Osteoblast (primary cell): ENCODE measurements at regions not wholly inside any gene's neighbourhood (a gene's known extent, or its start where the extent isn't known, plus 50 kb on each side); places are given as distances from the start of the nearest gene placed in this dataset.

ENCODE experiments used
- DNase-seq: peaks from one replicate; pipeline ENCODE4 v3.0.0; 2011; ENCODE audit warnings: low spot score, mixed read lengths; ENCODE audit not compliant: insufficient read length; ENCODE audit errors: missing footprints
- H2AFZ ChIP-seq: 2 replicates; pipeline ENCODE4 v1.6.0; 2011; ENCODE audit warnings: mild to moderate bottlenecking, low read length
- H3K27ac ChIP-seq: 2 replicates; pipeline ENCODE4 v1.5.1; 2011; ENCODE audit warnings: mild to moderate bottlenecking, low read depth, low read length, moderate library complexity
- H3K27me3 ChIP-seq: 2 replicates; pipeline ENCODE4 v1.6.0; 2012; ENCODE audit warnings: mild to moderate bottlenecking, control low read depth, inconsistent platforms, low read length, moderate library complexity; ENCODE audit not compliant: insufficient read depth
- H3K36me3 ChIP-seq: 2 replicates; pipeline ENCODE4 v1.5.1; 2011; ENCODE audit warnings: mild to moderate bottlenecking, low read length, control low read depth, moderate library complexity; ENCODE audit not compliant: insufficient read depth
- H3K4me1 ChIP-seq: 2 replicates; pipeline ENCODE4 v1.5.1; 2011; ENCODE audit warnings: mild to moderate bottlenecking, low read length, control low read depth, moderate library complexity; ENCODE audit not compliant: insufficient read depth
- H3K4me2 ChIP-seq: 2 replicates; pipeline ENCODE4 v1.6.0; 2011; ENCODE audit warnings: mild to moderate bottlenecking, low read length; ENCODE audit not compliant: insufficient read depth
- H3K4me3 ChIP-seq: fragments of 200-600 bp; sonication (generic); 3 replicates; pipeline ENCODE4 v1.5.1; 2012; ENCODE audit warnings: mild to moderate bottlenecking, low read length, inconsistent platforms; ENCODE audit not compliant: insufficient read depth
- H3K79me2 ChIP-seq: 2 replicates; pipeline ENCODE4 v1.6.0; 2012; ENCODE audit warnings: mild to moderate bottlenecking, low read length, control low read depth, inconsistent platforms; ENCODE audit not compliant: insufficient read depth
- H3K9me3 ChIP-seq: 2 replicates; pipeline ENCODE4 v1.5.1; 2011; ENCODE audit warnings: low read depth, low read length, control low read depth
- H4K20me1 ChIP-seq: 2 replicates; pipeline ENCODE4 v1.6.0; 2012; ENCODE audit warnings: mild to moderate bottlenecking, low read length, control low read depth; ENCODE audit not compliant: insufficient read depth
- TF ChIP-seq, protein P1 (sequence below): IDR thresholded peaks from 2 replicates; pipeline ENCODE4 v1.5.1; 2011; ENCODE audit warnings: mild to moderate bottlenecking, low read depth, low read length, moderate library complexity; ENCODE audit errors: extremely low read depth

DNA sequence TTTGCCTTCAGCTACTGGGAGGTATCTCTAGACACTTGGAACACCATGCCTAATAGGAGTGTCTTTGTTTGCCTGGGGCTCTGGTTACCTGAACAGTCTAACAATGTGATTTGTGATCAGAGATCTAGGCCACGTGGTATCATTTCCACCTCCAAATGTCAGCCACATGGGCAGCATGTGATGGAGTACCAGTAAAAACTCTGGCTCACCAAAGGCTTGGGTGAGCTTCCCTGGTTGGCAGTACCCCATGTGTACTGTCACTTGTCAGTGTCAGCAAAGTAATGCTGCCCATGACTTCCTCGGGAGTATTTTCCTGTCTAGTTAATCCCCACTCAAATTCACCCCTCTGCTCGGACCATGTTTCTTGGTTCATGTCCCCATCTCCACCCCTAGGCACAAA lies 195.2 kb upstream of the LRFN2 start:
- Histone ChIP-seq H3K79me2 (no peaks in the 10 kb centered on the region), H4K20me1 (no peaks in the 10 kb centered on the region), H3K9me3 (no peaks in the 10 kb centered on the region), H2AFZ (no peak overlapping the region), H3K27me3 (peaks cover 4% of the 10 kb centered on the region), H3K27ac (no peak overlapping the region), H3K36me3 (no peaks in the 10 kb centered on the region), H3K4me2 (no peak overlapping the region), H3K4me1 (peaks cover 21% of the 10 kb centered on the region), H3K4me3 (no peak overlapping the region)
- TF ChIP-seq, protein P1, sequence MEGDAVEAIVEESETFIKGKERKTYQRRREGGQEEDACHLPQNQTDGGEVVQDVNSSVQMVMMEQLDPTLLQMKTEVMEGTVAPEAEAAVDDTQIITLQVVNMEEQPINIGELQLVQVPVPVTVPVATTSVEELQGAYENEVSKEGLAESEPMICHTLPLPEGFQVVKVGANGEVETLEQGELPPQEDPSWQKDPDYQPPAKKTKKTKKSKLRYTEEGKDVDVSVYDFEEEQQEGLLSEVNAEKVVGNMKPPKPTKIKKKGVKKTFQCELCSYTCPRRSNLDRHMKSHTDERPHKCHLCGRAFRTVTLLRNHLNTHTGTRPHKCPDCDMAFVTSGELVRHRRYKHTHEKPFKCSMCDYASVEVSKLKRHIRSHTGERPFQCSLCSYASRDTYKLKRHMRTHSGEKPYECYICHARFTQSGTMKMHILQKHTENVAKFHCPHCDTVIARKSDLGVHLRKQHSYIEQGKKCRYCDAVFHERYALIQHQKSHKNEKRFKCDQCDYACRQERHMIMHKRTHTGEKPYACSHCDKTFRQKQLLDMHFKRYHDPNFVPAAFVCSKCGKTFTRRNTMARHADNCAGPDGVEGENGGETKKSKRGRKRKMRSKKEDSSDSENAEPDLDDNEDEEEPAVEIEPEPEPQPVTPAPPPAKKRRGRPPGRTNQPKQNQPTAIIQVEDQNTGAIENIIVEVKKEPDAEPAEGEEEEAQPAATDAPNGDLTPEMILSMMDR = no peak
- no peak for DNase-seq

DNA sequence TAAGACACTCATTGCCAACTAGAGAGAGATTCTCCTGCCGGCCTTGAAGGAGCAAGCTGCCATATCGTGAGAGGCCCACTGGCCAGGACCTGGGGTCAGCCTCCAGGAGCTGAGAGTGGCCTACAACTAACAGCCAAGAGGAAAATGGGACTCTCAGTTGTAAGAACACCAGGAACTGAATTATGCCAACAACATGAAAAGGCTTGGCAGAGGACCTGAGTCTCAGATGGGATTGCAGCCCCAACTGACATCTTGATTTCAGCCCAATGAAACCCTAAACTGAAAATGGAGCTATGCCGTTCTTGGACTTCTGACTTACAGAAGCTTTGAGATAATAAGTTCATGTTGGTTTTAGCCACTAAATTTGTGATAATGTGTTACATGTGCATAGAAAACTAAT lies 193.5 kb upstream of the LRFN2 start:
- H4K20me1 ChIP-seq = no peaks in the 10 kb centered on the region
- peaks cover 21% of the 10 kb centered on the region for H3K4me1 ChIP-seq
- H3K4me3 ChIP-seq = no peak overlapping the region
- no peaks in the 10 kb centered on the region for H3K27me3 ChIP-seq
- H3K27ac ChIP-seq = no peak overlapping the region
- H3K9me3 ChIP-seq = no peaks in the 10 kb centered on the region
- TF ChIP-seq, protein P1 = no peak
- no peak overlapping the region for H3K4me2 ChIP-seq
- H2AFZ ChIP-seq = no peak overlapping the region
- no peak for DNase-seq
- no peaks in the 10 kb centered on the region for H3K79me2 ChIP-seq
- H3K36me3 ChIP-seq = no peaks in the 10 kb centered on the region

DNA sequence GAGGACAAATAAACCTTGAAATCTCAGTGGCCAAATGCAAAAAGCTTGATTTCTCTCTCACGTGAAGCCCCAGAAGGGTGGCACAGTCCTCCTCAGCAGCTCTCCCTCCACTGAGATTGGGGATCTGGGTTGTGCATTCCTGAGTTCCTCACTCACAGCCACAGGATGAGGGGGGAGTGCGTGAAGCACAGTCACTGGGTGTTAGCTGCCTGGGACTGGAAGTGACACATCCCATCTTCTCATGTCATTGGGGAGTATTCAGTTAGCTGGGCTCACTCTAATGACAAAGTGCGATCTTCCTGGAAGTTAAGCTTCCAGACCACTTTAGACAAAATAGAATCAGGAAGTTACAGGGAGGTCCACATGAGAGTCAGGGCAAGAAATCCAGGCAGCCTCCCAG lies 192.2 kb upstream of the LRFN2 start:
- peak overlapping the region; percentile 29 for H3K27ac ChIP-seq
- H3K4me3 ChIP-seq = no peak overlapping the region
- H2AFZ ChIP-seq = peak overlapping the region; percentile 43
- no peaks in the 10 kb centered on the region for H4K20me1 ChIP-seq
- DNase-seq = peak; percentile 85
- no peaks in the 10 kb centered on the region for H3K36me3 ChIP-seq
- peaks cover 21% of the 10 kb centered on the region for H3K4me1 ChIP-seq
- no peaks in the 10 kb centered on the region for H3K79me2 ChIP-seq
- TF ChIP-seq, protein P1 = no peak
- peak overlapping the region; percentile 37 for H3K4me2 ChIP-seq
- no peaks in the 10 kb centered on the region for H3K9me3 ChIP-seq
- H3K27me3 ChIP-seq = no peaks in the 10 kb centered on the region

DNA sequence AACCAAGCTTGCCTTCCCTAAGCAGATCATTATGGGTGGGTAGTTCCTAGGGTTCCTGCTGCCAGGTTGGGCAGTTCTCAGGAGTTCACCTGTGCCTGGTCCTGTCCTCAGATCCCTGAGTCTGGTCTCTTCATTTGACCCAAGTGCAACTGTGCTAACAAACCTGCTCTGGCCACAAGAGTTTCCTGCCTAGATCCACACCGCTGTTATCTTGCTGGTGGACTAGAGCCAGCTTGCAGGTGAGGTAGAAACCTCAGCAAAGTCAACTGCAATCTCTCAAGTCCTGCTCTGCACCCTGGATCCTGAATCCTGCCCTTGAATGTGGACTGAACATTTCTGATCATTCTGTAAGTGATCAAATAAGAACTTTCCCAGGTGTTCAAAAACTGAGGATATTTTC lies 191.8 kb upstream of the LRFN2 start:
- no peaks in the 10 kb centered on the region for H3K79me2 ChIP-seq
- TF ChIP-seq, protein P1 = no peak
- DNase-seq = no peak
- H3K4me3 ChIP-seq = no peak overlapping the region
- no peaks in the 10 kb centered on the region for H3K27me3 ChIP-seq
- peaks cover 21% of the 10 kb centered on the region for H3K4me1 ChIP-seq
- peak overlapping the region; percentile 37 for H3K4me2 ChIP-seq
- peak overlapping the region; percentile 1 for H3K27ac ChIP-seq
- no peaks in the 10 kb centered on the region for H3K36me3 ChIP-seq
- no peaks in the 10 kb centered on the region for H3K9me3 ChIP-seq
- H4K20me1 ChIP-seq = no peaks in the 10 kb centered on the region
- no peak overlapping the region for H2AFZ ChIP-seq
